Body of pancreas (tissue), 4 donors: ENCODE measurements at regions not wholly inside any gene's neighbourhood (a gene's known extent, or its start where the extent isn't known, plus 50 kb on each side); places are given as distances from the start of the nearest gene placed in this dataset.

ENCODE experiments used
- ATAC-seq: fragments of 150-250 bp; one replicate; pipeline ENCODE4 v1.9.1; 2016
- DNase-seq, 4 donors: peaks; one replicate each; pipeline ENCODE4 v3.0.0-alpha.2; 2019
- H3K27ac ChIP-seq, 4 donors: fragments of 200-600 bp; sonication (generic); 1 replicate in 3 of 4; 2 replicates in 1 of 4; pipeline versions ENCODE4 v1.5.1 to v1.6.1; 2016 to 2019; ENCODE audit warnings: mild to moderate bottlenecking in 1 of 4, mixed read lengths in 1 of 4, moderate library complexity in 1 of 4
- H3K27me3 ChIP-seq, 2 donors: fragments of 200-600 bp; sonication (generic); one replicate each; pipeline ENCODE4 v1.6.0; 2016; ENCODE audit warnings: mild to moderate bottlenecking in 1 of 2
- H3K36me3 ChIP-seq, 2 donors: fragments of 200-600 bp; sonication (generic); replicated peaks in 1 of 2; 2 replicates each; pipeline ENCODE4 v1.5.1; 2016; ENCODE audit warnings: low read depth in 2 of 2; ENCODE audit not compliant: insufficient read depth in 1 of 2
- H3K4me1 ChIP-seq: fragments of 200-600 bp; sonication (generic); one replicate; pipeline ENCODE4 v1.6.0; 2016
- H3K4me3 ChIP-seq, 2 donors: fragments of 200-600 bp; sonication (generic); 1 replicate in 1 of 2; 2 replicates in 1 of 2; pipeline ENCODE4 v1.5.1; 2016 to 2019
- H3K9me3 ChIP-seq, 3 donors: fragments of 200-600 bp; sonication (generic); 1 replicate in 2 of 3; 2 replicates in 1 of 3; pipeline ENCODE4 v1.5.1; 2016
- CTCF ChIP-seq, 7 experiments: fragments of 450-650 bp in 4 of 7; fragments of 200-600 bp in 3 of 7; sonication (generic) in 3 of 7; IDR thresholded peaks; one replicate each; pipeline ENCODE4 v1.5.1; 2016 to 2019; ENCODE audit warnings: antibody characterized with exemption in 7 of 7
- POLR2A ChIP-seq, 3 donors: fragments of 450-650 bp; IDR thresholded peaks; one replicate each; pipeline ENCODE4 v1.6.1; 2016; ENCODE audit warnings: antibody characterized with exemption in 3 of 3, mild to moderate bottlenecking in 2 of 3
- WGBS, 2 donors: methylation state at CpG; one replicate each; pipeline ENCODE4 v1.1.5; 2017; 5-methylcytosine and 5-hydroxymethylcytosine counted together
- intact Hi-C: fragments of 100-400 bp; cut with DNase I; formaldehyde crosslinking; loops from one replicate; pipeline ENCODE4 v1.15.1; 2023

- ATAC-seq: no peak
- 90% methylated on average over 1 of the region's 1 CpG for WGBS, 2 donors
Observed at GRCh38 chr4:146059151-146059550, 116.4 kb upstream of the LSM6 start.

GRCh38 chr4:146058531-146058930 lies 117.0 kb upstream of the LSM6 start:
- no peaks in the 10 kb centered on the region for H3K27me3 ChIP-seq
- 67 to 69% methylated on average over 1 of the region's 1 CpG for WGBS, 2 donors
- DNase-seq (no peak), ATAC-seq (no peak)
- H3K9me3 ChIP-seq: no peaks in the 10 kb centered on the region
- H3K4me3 ChIP-seq: no peak overlapping the region
- no peak overlapping the region for H3K27ac ChIP-seq
- no peaks in the 10 kb centered on the region for H3K4me1 ChIP-seq
- no peaks in the 10 kb centered on the region for H3K36me3 ChIP-seq
- intact Hi-C loops: no loop called here
- TF ChIP-seq CTCF (IDR thresholded peaks at IDR 0.05) (no peak), POLR2A (IDR thresholded peaks at IDR 0.05) (no peak)

More at GRCh38 chr4:146059151-146059550, 116.4 kb upstream of the LSM6 start:
- Histone ChIP-seq H3K4me3 (no peak overlapping the region), H3K9me3 (no peaks in the 10 kb centered on the region), H3K27ac (no peak overlapping the region), H3K4me1 (no peaks in the 10 kb centered on the region), H3K36me3 (no peaks in the 10 kb centered on the region), H3K27me3 (no peaks in the 10 kb centered on the region)
- DNase-seq: no peak
- intact Hi-C loops: no loop called here
- TF ChIP-seq CTCF (IDR thresholded peaks at IDR 0.05) (no peak), POLR2A (IDR thresholded peaks at IDR 0.05) (no peak)

- Histone ChIP-seq H3K36me3 (no peaks in the 10 kb centered on the region), H3K4me3 (no peak overlapping the region), H3K27me3 (no peaks in the 10 kb centered on the region), H3K4me1 (no peaks in the 10 kb centered on the region), H3K9me3 (no peaks in the 10 kb centered on the region), H3K27ac (no peak overlapping the region)
- TF ChIP-seq POLR2A (IDR thresholded peaks at IDR 0.05) (no peak), CTCF (IDR thresholded peaks at IDR 0.05) (no peak)
- ATAC-seq (no peak), DNase-seq (no peak)
- intact Hi-C loops: no loop called here
Observed at GRCh38 chr4:146054676-146055075, 116.1 kb upstream of the ZNF827 start.

- no peaks in the 10 kb centered on the region for H3K9me3 ChIP-seq
- intact Hi-C loops: no loop called here
- WGBS, 2 donors: 60 to 75% methylated on average over 1 of the region's 1 CpG
- DNase-seq (no peak), ATAC-seq (no peak)
- TF ChIP-seq CTCF (IDR thresholded peaks at IDR 0.05) (no peak), POLR2A (IDR thresholded peaks at IDR 0.05) (no peak)
- no peak overlapping the region for H3K27ac ChIP-seq
- no peaks in the 10 kb centered on the region for H3K4me1 ChIP-seq
- H3K4me3 ChIP-seq: no peak overlapping the region
- no peaks in the 10 kb centered on the region for H3K27me3 ChIP-seq
- no peaks in the 10 kb centered on the region for H3K36me3 ChIP-seq
Observed at GRCh38 chr4:146053891-146054290, 115.3 kb upstream of the ZNF827 start.

GRCh38 chr4:146051728-146052391 lies 113.2 kb upstream of the ZNF827 start:
- H3K36me3 ChIP-seq: no peaks in the 10 kb centered on the region
- DNase-seq (no peak), ATAC-seq (no peak)
- no peaks in the 10 kb centered on the region for H3K4me1 ChIP-seq
- whole genome bisulfite sequencing, 2 donors: 61 to 63% methylated on average over 3 of the region's 3 CpGs
- H3K4me3 ChIP-seq: no peak overlapping the region
- no peak overlapping the region for H3K27ac ChIP-seq
- intact Hi-C loops: no loop called here
- TF ChIP-seq CTCF (IDR thresholded peaks at IDR 0.05): no peak
- TF ChIP-seq POLR2A (IDR thresholded peaks at IDR 0.05): no peak
- no peaks in the 10 kb centered on the region for H3K27me3 ChIP-seq
- no peaks in the 10 kb centered on the region for H3K9me3 ChIP-seq
